MG63 (cell line): ENCODE measurements at regions not wholly inside any gene's neighbourhood (a gene's known extent, or its start where the extent isn't known, plus 50 kb on each side); places are given as distances from the start of the nearest gene placed in this dataset.
A peak's percentile ranks its signal among the peaks of the same experiment; 100 is the strongest.

Experiments used
- DNase-seq: peaks from one replicate; pipeline ENCODE4 v3.0.0-alpha.2; 2020
- H3K27me3 ChIP-seq: fragments of 250-450 bp; sonication (Bioruptor Pico); 2 replicates; pipeline ENCODE4 v1.5.1; 2020; ENCODE audit warnings: mild to moderate bottlenecking, moderate library complexity
- H3K36me3 ChIP-seq: fragments of 250-450 bp; sonication (Bioruptor Pico); 2 replicates; pipeline ENCODE4 v1.5.1; 2020; ENCODE audit warnings: mild to moderate bottlenecking, moderate library complexity
- H3K4me3 ChIP-seq: fragments of 250-450 bp; sonication (Bioruptor Pico); 2 replicates; pipeline ENCODE4 v1.5.1; 2020; ENCODE audit warnings: mild to moderate bottlenecking, moderate library complexity
- H3K9me3 ChIP-seq: fragments of 250-450 bp; sonication (Bioruptor Pico); 2 replicates; pipeline ENCODE4 v1.5.1; 2020; ENCODE audit warnings: mild to moderate bottlenecking, moderate library complexity

GRCh38 chr2:13921245-13921644 lies 711.3 kb upstream of the LRATD1 start:
- Histone ChIP-seq H3K27me3 (no peaks in the 10 kb centered on the region), H3K4me3 (no peak overlapping the region), H3K9me3 (0 out of 2 replicates have a peak, but pooled peaks cover 4% of the 10 kb centered on the region), H3K36me3 (no peaks in the 10 kb centered on the region)
- DNase-seq: no peak

- Histone ChIP-seq H3K9me3 (0 out of 2 replicates have a peak, but pooled peaks cover 4% of the 10 kb centered on the region), H3K36me3 (no peaks in the 10 kb centered on the region), H3K4me3 (no peak overlapping the region), H3K27me3 (no peaks in the 10 kb centered on the region)
- no peak for DNase-seq
These were observed 708.7 kb upstream of the LRATD1 start for GRCh38 chr2:13923823-13924222.

GRCh38 chr2:13942111-13942510 lies 690.4 kb upstream of the LRATD1 start:
- Histone ChIP-seq H3K27me3 (no peaks in the 10 kb centered on the region), H3K4me3 (no peak overlapping the region), H3K9me3 (no peaks in the 10 kb centered on the region), H3K36me3 (no peaks in the 10 kb centered on the region)
- DNase-seq: no peak

- H3K27me3 ChIP-seq: no peaks in the 10 kb centered on the region
- no peaks in the 10 kb centered on the region for H3K9me3 ChIP-seq
- DNase-seq: no peak
- H3K36me3 ChIP-seq: no peaks in the 10 kb centered on the region
- H3K4me3 ChIP-seq: no peak overlapping the region
These were observed 681.8 kb upstream of the LRATD1 start for GRCh38 chr2:13950761-13951160.

GRCh38 chr2:13968811-13969210 lies 663.7 kb upstream of the LRATD1 start:
- H3K27me3 ChIP-seq: no peaks in the 10 kb centered on the region
- no peak for DNase-seq
- H3K4me3 ChIP-seq: no peak overlapping the region
- no peaks in the 10 kb centered on the region for H3K9me3 ChIP-seq
- no peaks in the 10 kb centered on the region for H3K36me3 ChIP-seq

- no peak for DNase-seq
- no peaks in the 10 kb centered on the region for H3K9me3 ChIP-seq
- H3K36me3 ChIP-seq: no peaks in the 10 kb centered on the region
- no peaks in the 10 kb centered on the region for H3K27me3 ChIP-seq
- H3K4me3 ChIP-seq: no peak overlapping the region
These were observed 646.3 kb upstream of the LRATD1 start for GRCh38 chr2:13986119-13986720.

GRCh38 chr2:13996527-13996926 lies 636.0 kb upstream of the LRATD1 start:
- Histone ChIP-seq H3K4me3 (no peak overlapping the region), H3K36me3 (no peaks in the 10 kb centered on the region), H3K27me3 (no peaks in the 10 kb centered on the region), H3K9me3 (no peaks in the 10 kb centered on the region)
- DNase-seq: no peak

GRCh38 chr2:14011190-14011589 lies 621.3 kb upstream of the LRATD1 start:
- Histone ChIP-seq H3K4me3 (no peak overlapping the region), H3K27me3 (0 out of 2 replicates have a peak, but pooled peaks cover 3% of the 10 kb centered on the region), H3K9me3 (no peaks in the 10 kb centered on the region), H3K36me3 (no peaks in the 10 kb centered on the region)
- no peak for DNase-seq

GRCh38 chr2:14015113-14015630 lies 617.3 kb upstream of the LRATD1 start:
- H3K9me3 ChIP-seq: no peaks in the 10 kb centered on the region
- 0 out of 2 replicates have a peak, but pooled peaks cover 3% of the 10 kb centered on the region for H3K27me3 ChIP-seq
- no peak overlapping the region for H3K4me3 ChIP-seq
- no peaks in the 10 kb centered on the region for H3K36me3 ChIP-seq
- no peak for DNase-seq

- DNase-seq: peak; percentile 27
- Histone ChIP-seq H3K4me3 (no peak overlapping the region), H3K36me3 (no peaks in the 10 kb centered on the region), H3K27me3 (0 out of 2 replicates have a peak, but pooled peaks cover 3% of the 10 kb centered on the region), H3K9me3 (no peaks in the 10 kb centered on the region)
These were observed 616.1 kb upstream of the LRATD1 start for GRCh38 chr2:14016289-14016955.

GRCh38 chr2:14018620-14019019 lies 613.9 kb upstream of the LRATD1 start:
- H3K36me3 ChIP-seq: no peaks in the 10 kb centered on the region
- DNase-seq: no peak

GRCh38 chr2:14023558-14023957 lies 609.0 kb upstream of the LRATD1 start:
- Histone ChIP-seq H3K36me3 (no peaks in the 10 kb centered on the region), H3K27me3 (no peaks in the 10 kb centered on the region), H3K4me3 (no peak overlapping the region), H3K9me3 (no peaks in the 10 kb centered on the region)
- DNase-seq: no peak

More at GRCh38 chr2:14018620-14019019, 613.9 kb upstream of the LRATD1 start:
- H3K27me3 ChIP-seq: 0 out of 2 replicates have a peak, but pooled peaks cover 3% of the 10 kb centered on the region
- no peak overlapping the region for H3K4me3 ChIP-seq
- no peaks in the 10 kb centered on the region for H3K9me3 ChIP-seq

GRCh38 chr2:14039134-14039533 lies 593.4 kb upstream of the LRATD1 start:
- H3K9me3 ChIP-seq: no peaks in the 10 kb centered on the region
- H3K36me3 ChIP-seq: no peaks in the 10 kb centered on the region
- no peak for DNase-seq
- H3K27me3 ChIP-seq: no peaks in the 10 kb centered on the region
- H3K4me3 ChIP-seq: no peak overlapping the region

- no peak for DNase-seq
- Histone ChIP-seq H3K36me3 (no peaks in the 10 kb centered on the region), H3K4me3 (no peak overlapping the region), H3K9me3 (no peaks in the 10 kb centered on the region), H3K27me3 (no peaks in the 10 kb centered on the region)
These were observed 585.0 kb upstream of the LRATD1 start for GRCh38 chr2:14047491-14047890.

GRCh38 chr2:14051401-14051800 lies 581.1 kb upstream of the LRATD1 start:
- H3K4me3 ChIP-seq: no peak overlapping the region
- DNase-seq: no peak
- H3K36me3 ChIP-seq: no peaks in the 10 kb centered on the region
- no peaks in the 10 kb centered on the region for H3K27me3 ChIP-seq
- no peaks in the 10 kb centered on the region for H3K9me3 ChIP-seq

- Histone ChIP-seq H3K27me3 (no peaks in the 10 kb centered on the region), H3K9me3 (no peaks in the 10 kb centered on the region), H3K36me3 (no peaks in the 10 kb centered on the region), H3K4me3 (no peak overlapping the region)
- DNase-seq: no peak
These were observed 579.4 kb upstream of the LRATD1 start for GRCh38 chr2:14053105-14053504.

- Histone ChIP-seq H3K4me3 (no peak overlapping the region), H3K36me3 (no peaks in the 10 kb centered on the region), H3K9me3 (no peaks in the 10 kb centered on the region), H3K27me3 (no peaks in the 10 kb centered on the region)
- DNase-seq: no peak
These were observed 568.2 kb upstream of the LRATD1 start for GRCh38 chr2:14064346-14064745.

- no peaks in the 10 kb centered on the region for H3K36me3 ChIP-seq
- DNase-seq: no peak
- no peak overlapping the region for H3K4me3 ChIP-seq
- H3K27me3 ChIP-seq: no peaks in the 10 kb centered on the region
- no peaks in the 10 kb centered on the region for H3K9me3 ChIP-seq
These were observed 560.2 kb upstream of the LRATD1 start for GRCh38 chr2:14072338-14072737.
